ENCODE measurements at regions not wholly inside any gene's neighbourhood (a gene's known extent, or its start where the extent isn't known, plus 50 kb on each side); places are given as distances from the start of the nearest gene placed in this dataset.

DNA sequence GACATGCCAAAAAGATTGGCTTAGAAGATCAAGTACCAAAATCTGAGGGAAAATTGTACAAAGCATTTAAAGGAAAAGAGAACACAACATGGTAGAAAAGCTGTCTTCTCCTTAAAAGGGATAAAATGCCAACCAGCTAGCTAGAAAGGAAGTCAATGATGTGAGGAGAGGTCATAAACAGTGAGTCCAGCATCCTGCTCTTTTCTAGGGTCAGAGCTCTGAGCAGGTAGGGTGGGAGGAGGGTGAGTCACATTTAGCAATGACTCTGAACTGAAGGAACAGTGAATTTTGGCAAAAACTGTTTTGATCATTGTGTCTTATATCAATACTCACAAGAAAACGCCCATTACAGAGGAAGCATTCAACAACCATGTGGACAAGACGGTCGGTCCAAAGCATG lies 322.3 kb downstream of the DAD1 start:
- Histone ChIP-seq H3K36me3 (ENCODE audit: control insufficient read depth in 2 of 2, insufficient read depth in 2 of 2, low read length in 1 of 2) (no peaks in the 10 kb centered on the region), H3K79me2 (ENCODE audit: control insufficient read depth, insufficient read depth, low read length) (no peaks in the 10 kb centered on the region), H3K4me3 (no peak overlapping the region), H3K4me1 (ENCODE audit: control insufficient read depth, insufficient read depth, low read length) (no peaks in the 10 kb centered on the region; the same call in 1 of the 2 replicates), H3K9me3 (replicated peaks; ENCODE audit: control insufficient read depth, insufficient read depth, low read length) (no peaks in the 10 kb centered on the region), H3K27ac (ENCODE audit: control insufficient read depth, insufficient read depth) (no peak overlapping the region), H4K20me1 (ENCODE audit: control insufficient read depth, insufficient read depth) (no peaks in the 10 kb centered on the region), H3K4me2 (ENCODE audit: control insufficient read depth, insufficient read depth) (no peak overlapping the region), H2AFZ (ENCODE audit: control insufficient read depth, low read depth, low read length) (no peak overlapping the region), H3K27me3 (replicated peaks in 1 of 2; ENCODE audit: control insufficient read depth in 2 of 2, insufficient read depth in 2 of 2, low read length in 1 of 2) (no peaks in the 10 kb centered on the region), H3K9ac (ENCODE audit: control insufficient read depth, insufficient read depth, low read length) (no peak overlapping the region)
- BruUV-seq (replicated peaks) = no TSS peak
- TF ChIP-seq IRF4 (IDR thresholded peaks at IDR 0.05; ENCODE audit: low read depth, low read length) (no peak), KAT2A (conservative IDR thresholded peaks at IDR 0.05; ENCODE audit: control insufficient read depth, low read depth, low read length) (no peak), KDM1A (IDR thresholded peaks at IDR 0.05; ENCODE audit: borderline replicate concordance) (no peak), FOXK2 (IDR thresholded peaks at IDR 0.05) (no peak)
- TF ChIP-seq, protein P1, sequence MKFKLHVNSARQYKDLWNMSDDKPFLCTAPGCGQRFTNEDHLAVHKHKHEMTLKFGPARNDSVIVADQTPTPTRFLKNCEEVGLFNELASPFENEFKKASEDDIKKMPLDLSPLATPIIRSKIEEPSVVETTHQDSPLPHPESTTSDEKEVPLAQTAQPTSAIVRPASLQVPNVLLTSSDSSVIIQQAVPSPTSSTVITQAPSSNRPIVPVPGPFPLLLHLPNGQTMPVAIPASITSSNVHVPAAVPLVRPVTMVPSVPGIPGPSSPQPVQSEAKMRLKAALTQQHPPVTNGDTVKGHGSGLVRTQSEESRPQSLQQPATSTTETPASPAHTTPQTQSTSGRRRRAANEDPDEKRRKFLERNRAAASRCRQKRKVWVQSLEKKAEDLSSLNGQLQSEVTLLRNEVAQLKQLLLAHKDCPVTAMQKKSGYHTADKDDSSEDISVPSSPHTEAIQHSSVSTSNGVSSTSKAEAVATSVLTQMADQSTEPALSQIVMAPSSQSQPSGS (IDR thresholded peaks at IDR 0.05; ENCODE audit: low read length) = no peak
- TF ChIP-seq, protein P2, sequence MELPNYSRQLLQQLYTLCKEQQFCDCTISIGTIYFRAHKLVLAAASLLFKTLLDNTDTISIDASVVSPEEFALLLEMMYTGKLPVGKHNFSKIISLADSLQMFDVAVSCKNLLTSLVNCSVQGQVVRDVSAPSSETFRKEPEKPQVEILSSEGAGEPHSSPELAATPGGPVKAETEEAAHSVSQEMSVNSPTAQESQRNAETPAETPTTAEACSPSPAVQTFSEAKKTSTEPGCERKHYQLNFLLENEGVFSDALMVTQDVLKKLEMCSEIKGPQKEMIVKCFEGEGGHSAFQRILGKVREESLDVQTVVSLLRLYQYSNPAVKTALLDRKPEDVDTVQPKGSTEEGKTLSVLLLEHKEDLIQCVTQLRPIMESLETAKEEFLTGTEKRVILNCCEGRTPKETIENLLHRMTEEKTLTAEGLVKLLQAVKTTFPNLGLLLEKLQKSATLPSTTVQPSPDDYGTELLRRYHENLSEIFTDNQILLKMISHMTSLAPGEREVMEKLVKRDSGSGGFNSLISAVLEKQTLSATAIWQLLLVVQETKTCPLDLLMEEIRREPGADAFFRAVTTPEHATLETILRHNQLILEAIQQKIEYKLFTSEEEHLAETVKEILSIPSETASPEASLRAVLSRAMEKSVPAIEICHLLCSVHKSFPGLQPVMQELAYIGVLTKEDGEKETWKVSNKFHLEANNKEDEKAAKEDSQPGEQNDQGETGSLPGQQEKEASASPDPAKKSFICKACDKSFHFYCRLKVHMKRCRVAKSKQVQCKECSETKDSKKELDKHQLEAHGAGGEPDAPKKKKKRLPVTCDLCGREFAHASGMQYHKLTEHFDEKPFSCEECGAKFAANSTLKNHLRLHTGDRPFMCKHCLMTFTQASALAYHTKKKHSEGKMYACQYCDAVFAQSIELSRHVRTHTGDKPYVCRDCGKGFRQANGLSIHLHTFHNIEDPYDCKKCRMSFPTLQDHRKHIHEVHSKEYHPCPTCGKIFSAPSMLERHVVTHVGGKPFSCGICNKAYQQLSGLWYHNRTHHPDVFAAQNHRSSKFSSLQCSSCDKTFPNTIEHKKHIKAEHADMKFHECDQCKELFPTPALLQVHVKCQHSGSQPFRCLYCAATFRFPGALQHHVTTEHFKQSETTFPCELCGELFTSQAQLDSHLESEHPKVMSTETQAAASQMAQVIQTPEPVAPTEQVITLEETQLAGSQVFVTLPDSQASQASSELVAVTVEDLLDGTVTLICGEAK (IDR thresholded peaks at IDR 0.05; ENCODE audit: borderline replicate concordance) = no peak
- WGBS (ENCODE audit: insufficient coverage, insufficient replicate concordance, low lambda C conversion rate, missing lambda C conversion rate) = 56% methylated on average over 3 of the region's 3 CpGs
- intact Hi-C loops (cut with micrococcal nuclease; ENCODE audit: unreplicated experiment) (no loop called here), in situ Hi-C loops (cut with MboI) (no loop called here)
- no peak for ATAC-seq
- POLR2A ChIA-PET = interaction anchor here (0.7 kb wide), 1 partner anchor 93 kb away, joined by 3 read pairs; no protein-coding TSS in a partner anchor
- RAD21 ChIA-PET (ENCODE audit: unreplicated experiment) = interaction anchor here (0.9 to 1.1 kb wide), 3 partner anchors 14 to 66 kb away, joined by 3 to 4 read pairs (median 3); no protein-coding TSS in a partner anchor
- SMC1A ChIA-PET (ENCODE audit: uncharacterized antibody, unreplicated experiment) = interaction anchor here (0.8 to 1.2 kb wide), 3 partner anchors 11 to 36 kb away, joined by 3 read pairs; no protein-coding TSS in a partner anchor
- no peak for DNase-seq (ENCODE audit: low read depth, low spot score)
- CTCF ChIA-PET = interaction anchor here (0.8 to 8.5 kb wide), 11 partner anchors 11 to 693 kb away, joined by 3 to 44 read pairs (median 4); no protein-coding TSS in a partner anchor
- FAIRE-seq = no peak
